GM13976 (cell line): ENCODE measurements at regions not wholly inside any gene's neighbourhood (a gene's known extent, or its start where the extent isn't known, plus 50 kb on each side); places are given as distances from the start of the nearest gene placed in this dataset.

Source experiments
- DNase-seq: peaks from one replicate; pipeline ENCODE4 v3.0.0; 2012; ENCODE audit warnings: low spot score
- CTCF ChIP-seq: IDR thresholded peaks from 2 replicates; pipeline ENCODE4 v1.5.1; 2012; ENCODE audit warnings: borderline replicate concordance, mild to moderate bottlenecking; ENCODE audit not compliant: insufficient read depth; ENCODE audit errors: extremely low read depth, missing control alignments, control extremely low read depth
- in situ Hi-C: fragments of 300-500 bp; cut with MboI; formaldehyde crosslinking; loops from one replicate; pipeline ENCODE4 v1.12.0; 2022; ENCODE audit warnings: low sequenced_read_pairs, mixed read lengths, inconsistent platforms; ENCODE audit not compliant: unreplicated experiment

- no peak for DNase-seq
- no peak for TF ChIP-seq CTCF
- in situ Hi-C loops = no loop called here
These were observed 279.4 kb downstream of the FZD1 start for GRCh38 chr7:91543646-91544045.

DNA sequence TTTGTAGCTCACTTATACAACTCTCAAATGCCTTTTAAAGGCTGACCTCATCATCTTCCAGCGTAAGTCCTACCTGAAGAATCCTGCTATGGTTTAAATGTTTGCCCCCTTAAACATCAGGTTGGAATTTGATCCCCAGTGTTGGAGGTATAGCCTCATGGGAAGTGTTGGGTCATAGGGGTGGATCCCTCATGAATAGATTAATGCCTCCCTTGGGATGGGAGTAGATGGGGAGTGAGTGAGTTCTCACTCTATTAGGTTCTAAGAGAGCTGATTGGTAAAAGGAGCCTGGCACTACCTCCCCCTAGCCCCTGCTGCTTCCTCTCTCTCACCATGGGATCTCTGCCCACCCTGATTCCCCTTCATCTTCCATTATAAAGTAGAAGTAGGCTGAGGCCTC is 285.6 kb downstream of the FZD1 start:
- no peak for DNase-seq
- in situ Hi-C loops = no loop called here

GRCh38 chr7:91550931-91551330 is 286.7 kb downstream of the FZD1 start:
- TF ChIP-seq CTCF = no peak
- in situ Hi-C loops = no loop called here
- DNase-seq = no peak

More for the DNA sequence above, 285.6 kb downstream of the FZD1 start:
- TF ChIP-seq CTCF = no peak

- TF ChIP-seq CTCF = no peak
- in situ Hi-C loops = no loop called here
These were observed 287.3 kb downstream of the FZD1 start for GRCh38 chr7:91551377-91552175.

DNA sequence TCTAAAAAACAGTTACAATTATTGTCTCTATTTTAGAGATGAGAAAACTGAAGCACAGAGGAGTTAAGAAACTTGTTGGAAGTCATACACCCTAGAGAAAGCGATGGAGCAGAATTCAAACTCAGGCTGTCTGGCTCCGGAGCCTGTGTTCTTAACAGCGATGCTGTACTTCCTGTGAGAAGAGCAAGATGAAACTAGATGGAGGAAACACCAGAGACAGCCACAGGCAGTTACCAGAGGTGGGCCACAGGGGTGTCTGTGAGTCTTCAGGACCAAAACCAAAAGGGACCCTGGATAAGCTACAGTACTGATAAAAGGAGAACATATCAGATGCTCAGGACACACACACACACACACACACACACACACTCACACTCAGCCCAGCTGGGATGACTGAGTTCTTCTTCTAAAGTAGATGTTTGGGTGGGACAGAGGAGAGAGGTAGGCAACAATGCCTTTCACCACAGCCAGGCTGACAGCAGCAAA is 289.2 kb downstream of the FZD1 start:
- no peak for DNase-seq
- TF ChIP-seq CTCF = no peak
- in situ Hi-C loops = no loop called here

More at GRCh38 chr7:91551377-91552175, 287.3 kb downstream of the FZD1 start:
- DNase-seq = no peak

- in situ Hi-C loops = no loop called here
- no peak for DNase-seq
These were observed 290.6 kb downstream of the FZD1 start for GRCh38 chr7:91554883-91555282.

More at GRCh38 chr7:91554883-91555282, 290.6 kb downstream of the FZD1 start:
- no peak for TF ChIP-seq CTCF
